Spleen (tissue), 11 donors: ENCODE measurements at regions not wholly inside any gene's neighbourhood (a gene's known extent, or its start where the extent isn't known, plus 50 kb on each side); places are given as distances from the start of the nearest gene placed in this dataset.

Experiments used
- DNase-seq: peaks from one replicate; pipeline ENCODE4 v3.0.0-alpha.2; 2020
- H3K27ac ChIP-seq, 8 donors: fragments of 200-600 bp; sonication (generic) in 7 of 8; 1 replicate in 4 of 8; 2 replicates in 4 of 8; pipeline versions ENCODE4 v1.5.0 to v1.8.0; 2016 to 2021; ENCODE audit warnings: inconsistent platforms in 4 of 8, mild to moderate bottlenecking in 4 of 8, moderate library complexity in 1 of 8
- H3K27me3 ChIP-seq, 7 donors: fragments of 200-600 bp; sonication (generic) in 6 of 7; replicated peaks in 1 of 7; 1 replicate in 4 of 7; 2 replicates in 3 of 7; pipeline versions ENCODE4 v1.5.0 to v1.8.0; 2016 to 2021; ENCODE audit warnings: inconsistent platforms in 3 of 7, mild to moderate bottlenecking in 1 of 7
- H3K36me3 ChIP-seq, 6 donors: fragments of 200-600 bp; sonication (generic) in 5 of 6; 1 replicate in 4 of 6; 2 replicates in 2 of 6; pipeline versions ENCODE4 v1.5.0 to v1.8.0; 2016 to 2021; ENCODE audit warnings: inconsistent platforms in 2 of 6
- H3K4me1 ChIP-seq, 6 donors: fragments of 200-600 bp; sonication (generic) in 5 of 6; 1 replicate in 3 of 6; 2 replicates in 3 of 6; pipeline versions ENCODE4 v1.5.0 to v1.8.0; 2016 to 2021; ENCODE audit warnings: inconsistent platforms in 3 of 6
- H3K4me3 ChIP-seq, 8 donors: fragments of 200-600 bp; sonication (generic) in 7 of 8; 1 replicate in 4 of 8; 2 replicates in 4 of 8; pipeline versions ENCODE4 v1.5.0 to v1.8.0; 2016 to 2021; ENCODE audit warnings: inconsistent platforms in 4 of 8, mild to moderate bottlenecking in 4 of 8, moderate library complexity in 2 of 8
- H3K9me3 ChIP-seq, 8 donors: fragments of 200-600 bp; sonication (generic) in 7 of 8; 1 replicate in 4 of 8; 2 replicates in 4 of 8; pipeline versions ENCODE4 v1.5.0 to v1.8.0; 2016 to 2021; ENCODE audit warnings: inconsistent platforms in 4 of 8
- POLR2A ChIP-seq, 3 donors: fragments of 450-650 bp; IDR thresholded peaks; one replicate each; pipeline ENCODE4 v1.5.1; 2017; ENCODE audit warnings: antibody characterized with exemption in 3 of 3, mild to moderate bottlenecking in 1 of 3
- POLR2AphosphoS5 ChIP-seq, 3 donors: sonication (generic); formaldehyde crosslinking; IDR thresholded peaks; one replicate each; pipeline ENCODE4 v1.5.1; 2017; ENCODE audit warnings: antibody characterized with exemption in 3 of 3
- WGBS, 5 donors: extraction: QIAGEN DNeasy Blood & Tissue Kit in 3 of 5; methylation state at CpG; one replicate each; pipeline versions ENCODE4 v1.1.5 to v1.1.7; 2013 to 2018; 5-methylcytosine and 5-hydroxymethylcytosine counted together
- intact Hi-C: fragments of 100-400 bp; cut with DNase I; formaldehyde crosslinking; loops from one replicate; pipeline ENCODE4 v1.15.0; 2023; ENCODE audit warnings: low total_unique reads
- TF ChIP-seq, protein P1 (sequence below), 11 experiments: fragments of 200-600 bp in 7 of 11; fragments of 450-650 bp in 4 of 11; sonication (generic) in 4 of 11; IDR thresholded peaks in 8 of 11; conservative IDR thresholded peaks in 3 of 11; 1 replicate in 7 of 11; 2 replicates in 4 of 11; pipeline versions ENCODE4 v1.4.0 to v1.8.0; 2016 to 2021; ENCODE audit warnings: antibody characterized with exemption in 11 of 11, inconsistent platforms in 4 of 11, mild to moderate bottlenecking in 1 of 11
- donor health status: healthy with polysubstance abuse.
- donor health status: DM: no; HTN: no; CAD: no; lungs with moderate emphysema.
- donor health status: DM: no; HTN: no; CAD: no.
- donor health status: Bipolar disorder and iron deficiency.
- donor health status: healthy.
- donor health status: DM: no; HTN: no; CAD: no.
- donor health status: DM: yes; HTN: yes; CAD: no.

DNA sequence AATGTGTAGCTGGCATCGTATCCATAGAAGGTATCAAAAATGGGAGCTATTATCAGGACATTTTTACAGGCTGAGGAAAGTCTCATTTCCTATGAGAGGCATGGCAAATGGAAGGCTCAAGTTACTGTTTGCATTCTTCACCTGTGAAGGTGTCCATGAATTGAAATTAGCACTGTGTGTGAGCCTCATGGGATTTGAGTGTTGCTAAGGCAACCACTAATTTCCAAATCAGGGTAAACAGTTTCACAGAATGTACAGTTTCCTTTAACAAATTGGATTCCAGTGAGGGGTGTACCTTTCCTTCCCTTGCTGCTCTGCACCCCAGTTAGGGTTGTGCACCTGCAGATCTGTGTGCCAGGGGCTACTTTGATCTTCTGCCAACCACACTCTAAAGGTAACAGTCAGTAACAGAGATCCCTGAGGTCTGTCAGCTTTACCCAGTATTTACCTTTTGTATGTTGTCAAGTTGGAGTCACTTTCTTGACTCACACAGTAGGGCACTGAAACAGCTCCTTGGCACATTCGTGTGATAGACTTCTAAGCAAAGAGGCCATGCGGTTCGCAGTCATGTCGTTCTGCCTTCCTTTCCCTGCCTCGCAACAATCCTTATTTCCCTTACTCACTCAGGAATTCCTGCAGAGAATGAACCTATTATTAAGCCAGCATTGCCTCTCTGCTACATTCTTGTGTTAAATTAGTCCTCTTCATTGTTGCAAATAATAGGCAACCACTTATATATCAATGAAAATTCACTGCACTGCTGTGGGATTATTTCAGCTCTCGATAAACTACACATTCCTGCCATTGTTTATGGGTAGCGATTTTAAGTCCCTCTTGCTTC lies 129.8 kb upstream of the GBE1 start:
- TF ChIP-seq POLR2A (IDR thresholded peaks at IDR 0.05) (no peak), POLR2AphosphoS5 (IDR thresholded peaks at IDR 0.05) (no peak)
- TF ChIP-seq, protein P1, sequence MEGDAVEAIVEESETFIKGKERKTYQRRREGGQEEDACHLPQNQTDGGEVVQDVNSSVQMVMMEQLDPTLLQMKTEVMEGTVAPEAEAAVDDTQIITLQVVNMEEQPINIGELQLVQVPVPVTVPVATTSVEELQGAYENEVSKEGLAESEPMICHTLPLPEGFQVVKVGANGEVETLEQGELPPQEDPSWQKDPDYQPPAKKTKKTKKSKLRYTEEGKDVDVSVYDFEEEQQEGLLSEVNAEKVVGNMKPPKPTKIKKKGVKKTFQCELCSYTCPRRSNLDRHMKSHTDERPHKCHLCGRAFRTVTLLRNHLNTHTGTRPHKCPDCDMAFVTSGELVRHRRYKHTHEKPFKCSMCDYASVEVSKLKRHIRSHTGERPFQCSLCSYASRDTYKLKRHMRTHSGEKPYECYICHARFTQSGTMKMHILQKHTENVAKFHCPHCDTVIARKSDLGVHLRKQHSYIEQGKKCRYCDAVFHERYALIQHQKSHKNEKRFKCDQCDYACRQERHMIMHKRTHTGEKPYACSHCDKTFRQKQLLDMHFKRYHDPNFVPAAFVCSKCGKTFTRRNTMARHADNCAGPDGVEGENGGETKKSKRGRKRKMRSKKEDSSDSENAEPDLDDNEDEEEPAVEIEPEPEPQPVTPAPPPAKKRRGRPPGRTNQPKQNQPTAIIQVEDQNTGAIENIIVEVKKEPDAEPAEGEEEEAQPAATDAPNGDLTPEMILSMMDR (IDR thresholded peaks at IDR 0.05 in 8 of 11, conservative IDR thresholded peaks at IDR 0.05 in 3 of 11) = no peak
- no peak overlapping the region for H3K27ac ChIP-seq
- WGBS, 5 donors = 86 to 95% (median 89%) methylated on average over 8 of the region's 8 CpGs
- H3K36me3 ChIP-seq = no peaks in the 10 kb centered on the region
- DNase-seq = no peak
- H3K27me3 ChIP-seq = no peaks in the 10 kb centered on the region
- no peak overlapping the region for H3K4me3 ChIP-seq
- intact Hi-C loops = no loop called here
- no peaks in the 10 kb centered on the region for H3K4me1 ChIP-seq
- no peaks in the 10 kb centered on the region for H3K9me3 ChIP-seq

DNA sequence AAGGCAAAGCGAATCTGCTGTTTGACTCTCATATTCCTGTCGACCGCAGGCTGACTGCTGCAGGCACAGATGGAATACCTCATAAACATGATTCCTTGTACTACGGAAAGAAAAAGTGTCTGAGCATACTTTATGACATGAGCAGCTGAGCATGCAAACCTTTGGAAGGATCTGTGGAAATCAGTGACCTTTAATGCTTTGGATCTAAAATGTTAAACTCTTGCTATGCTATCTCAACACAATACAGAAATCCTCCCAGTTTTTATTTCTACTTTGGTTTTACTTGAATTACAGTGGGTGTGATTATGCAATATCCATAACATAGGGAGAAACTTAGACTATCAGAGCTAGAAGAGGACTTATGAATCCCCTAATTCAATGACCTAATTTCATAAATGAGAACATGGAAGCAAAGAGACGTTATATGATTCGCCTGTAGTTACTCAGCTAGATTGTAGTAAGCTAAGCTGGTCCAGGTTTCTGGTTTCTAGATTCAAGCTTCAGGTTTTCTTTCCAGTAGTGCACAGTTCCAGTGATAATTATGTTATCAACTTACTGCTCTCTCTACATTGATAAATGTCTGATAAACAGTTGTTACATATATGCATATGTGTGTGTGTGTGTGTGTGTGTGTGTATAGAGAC lies 127.6 kb upstream of the GBE1 start:
- H3K27me3 ChIP-seq = no peaks in the 10 kb centered on the region
- H3K27ac ChIP-seq = no peak overlapping the region
- no peaks in the 10 kb centered on the region for H3K9me3 ChIP-seq
- intact Hi-C loops = no loop called here
- DNase-seq = no peak
- no peaks in the 10 kb centered on the region for H3K4me1 ChIP-seq
- WGBS, 5 donors = 70 to 83% (median 82%) methylated on average over 6 of the region's 6 CpGs
- no peak overlapping the region for H3K4me3 ChIP-seq
- no peaks in the 10 kb centered on the region for H3K36me3 ChIP-seq
- no peak for TF ChIP-seq POLR2AphosphoS5 (IDR thresholded peaks at IDR 0.05)
- TF ChIP-seq, protein P1 (IDR thresholded peaks at IDR 0.05 in 8 of 11, conservative IDR thresholded peaks at IDR 0.05 in 3 of 11) = no peak
- no peak for TF ChIP-seq POLR2A (IDR thresholded peaks at IDR 0.05)

- no peaks in the 10 kb centered on the region for H3K36me3 ChIP-seq
- no peak overlapping the region for H3K27ac ChIP-seq
- H3K4me1 ChIP-seq = no peaks in the 10 kb centered on the region
- intact Hi-C loops = no loop called here
- H3K27me3 ChIP-seq = no peaks in the 10 kb centered on the region
- no peak for DNase-seq
- H3K4me3 ChIP-seq = no peak overlapping the region
- TF ChIP-seq, protein P1 (IDR thresholded peaks at IDR 0.05 in 8 of 11, conservative IDR thresholded peaks at IDR 0.05 in 3 of 11) = no peak
- TF ChIP-seq POLR2A (IDR thresholded peaks at IDR 0.05) (no peak), POLR2AphosphoS5 (IDR thresholded peaks at IDR 0.05) (no peak)
- H3K9me3 ChIP-seq = peaks cover 0 to 3% (median 0%) of the 10 kb centered on the region in 8 donors
These were observed 126.0 kb upstream of the GBE1 start for GRCh38 chr3:81887448-81887847.

- WGBS, 5 donors = 59 to 71% (median 68%) methylated on average over 2 of the region's 2 CpGs
- no peak for DNase-seq
- no peak overlapping the region for H3K27ac ChIP-seq
These were observed 124.6 kb upstream of the GBE1 start for GRCh38 chr3:81886081-81886480.

More at GRCh38 chr3:81886081-81886480, 124.6 kb upstream of the GBE1 start:
- no peak overlapping the region for H3K4me3 ChIP-seq
- intact Hi-C loops = no loop called here
- H3K4me1 ChIP-seq = no peaks in the 10 kb centered on the region
- peaks cover 0 to 3% (median 0%) of the 10 kb centered on the region in 8 donors for H3K9me3 ChIP-seq
- no peak for TF ChIP-seq POLR2A (IDR thresholded peaks at IDR 0.05)
- TF ChIP-seq, protein P1 (IDR thresholded peaks at IDR 0.05 in 8 of 11, conservative IDR thresholded peaks at IDR 0.05 in 3 of 11) = no peak
- TF ChIP-seq POLR2AphosphoS5 (IDR thresholded peaks at IDR 0.05) = no peak
- H3K36me3 ChIP-seq = no peaks in the 10 kb centered on the region
- H3K27me3 ChIP-seq = no peaks in the 10 kb centered on the region
